DMS 273 (cell line): ENCODE measurements at regions not wholly inside any gene's neighbourhood (a gene's known extent, or its start where the extent isn't known, plus 50 kb on each side); places are given as distances from the start of the nearest gene placed in this dataset.

ENCODE experiments used
- DNase-seq: peaks from one replicate; lab custom pipeline; 2025; ENCODE audit not compliant: unreplicated experiment; lab: John Stamatoyannopoulos, UW

GRCh38 chr9:118029425-118029824 lies 325.2 kb downstream of the TLR4 start:
- no peak for DNase-seq

DNA sequence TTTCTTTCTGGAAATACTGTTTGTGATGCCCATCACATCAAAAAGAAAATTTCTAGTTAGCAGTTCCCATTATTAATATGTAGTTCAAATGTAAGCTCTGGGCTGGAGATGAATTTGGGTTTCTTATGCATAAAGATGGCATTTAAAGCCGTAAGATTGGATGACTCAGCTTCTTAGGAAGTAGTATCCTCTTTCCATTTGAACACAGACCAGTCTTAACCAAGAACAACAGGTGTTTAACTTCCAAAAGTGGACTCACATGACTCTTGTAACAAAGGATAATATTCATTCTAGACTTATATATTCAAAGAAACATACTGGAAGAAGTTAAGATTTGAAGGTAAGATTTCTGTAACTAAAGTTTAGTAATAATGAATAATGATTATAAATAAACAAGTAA lies 330.5 kb downstream of the TLR4 start:
- DNase-seq = no peak

GRCh38 chr9:118038713-118039112 lies 334.5 kb downstream of the TLR4 start:
- peak; percentile 14 for DNase-seq

DNA sequence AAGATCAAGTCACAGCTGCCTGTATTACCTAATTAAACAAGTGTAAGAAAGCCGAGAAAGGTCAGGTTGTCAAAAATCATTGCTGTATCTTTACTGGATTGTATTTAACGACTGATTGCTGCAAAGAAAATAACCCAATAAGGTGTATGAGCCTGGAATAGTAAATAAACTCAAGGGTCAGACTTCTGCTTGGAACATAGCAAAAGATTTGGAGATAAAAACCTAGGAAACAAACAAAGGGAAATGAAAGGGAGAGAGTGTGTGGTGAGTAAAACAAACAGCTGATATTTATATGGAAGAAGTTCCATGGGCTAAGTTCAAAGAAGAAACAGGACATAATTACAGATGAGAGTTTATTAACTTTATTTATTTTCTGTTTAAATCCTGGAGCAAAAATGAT lies 354.0 kb downstream of the TLR4 start:
- DNase-seq = no peak

- peak; percentile 66 for DNase-seq
Measured at GRCh38 chr9:118059484-118060278, 355.5 kb downstream of the TLR4 start.

GRCh38 chr9:118083161-118083560 lies 379.0 kb downstream of the TLR4 start:
- DNase-seq = no peak

DNA sequence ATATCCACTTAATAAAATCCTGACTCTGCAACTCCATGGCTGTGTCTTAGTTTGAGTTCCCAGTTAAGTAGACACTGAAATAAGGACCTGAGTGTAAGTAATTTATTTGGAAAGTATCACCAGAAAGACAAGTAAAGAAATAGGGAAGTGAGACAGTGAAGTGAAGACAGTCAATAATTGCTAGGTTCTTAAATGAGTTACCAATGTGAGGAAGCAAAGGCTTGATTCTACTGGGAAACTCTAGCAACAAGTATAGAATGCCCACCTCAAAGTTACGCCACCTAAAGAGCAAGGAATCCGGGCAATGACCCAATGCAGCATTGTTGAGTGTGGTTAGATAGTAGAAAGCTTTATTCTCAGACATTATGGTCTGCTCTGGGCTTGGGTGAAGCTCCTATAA lies 383.9 kb downstream of the TLR4 start:
- DNase-seq = no peak

- DNase-seq = no peak
Measured at GRCh38 chr9:118091226-118091625, 387.0 kb downstream of the TLR4 start.

GRCh38 chr9:118091711-118092500 lies 387.7 kb downstream of the TLR4 start:
- no peak for DNase-seq

DNA sequence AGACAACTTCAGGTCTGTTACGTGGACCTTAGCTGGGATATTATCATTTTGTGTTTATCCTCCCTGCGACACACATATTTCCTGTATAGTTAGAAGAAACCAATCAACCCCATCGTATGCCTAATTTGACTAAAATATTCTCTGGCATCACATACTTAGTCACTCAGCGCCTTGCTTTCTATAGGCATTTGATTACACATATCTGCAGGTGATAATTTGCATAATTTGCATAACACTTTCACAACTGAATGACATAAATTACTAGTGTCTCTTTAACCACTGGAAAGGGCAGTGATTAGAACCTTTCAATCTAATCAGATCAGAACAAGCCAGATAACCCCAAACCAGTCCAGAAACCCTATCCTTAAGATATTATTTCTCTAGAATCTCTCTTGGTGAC lies 390.2 kb downstream of the TLR4 start:
- DNase-seq = no peak

GRCh38 chr9:118100529-118101419 lies 396.6 kb downstream of the TLR4 start:
- DNase-seq = no peak

DNA sequence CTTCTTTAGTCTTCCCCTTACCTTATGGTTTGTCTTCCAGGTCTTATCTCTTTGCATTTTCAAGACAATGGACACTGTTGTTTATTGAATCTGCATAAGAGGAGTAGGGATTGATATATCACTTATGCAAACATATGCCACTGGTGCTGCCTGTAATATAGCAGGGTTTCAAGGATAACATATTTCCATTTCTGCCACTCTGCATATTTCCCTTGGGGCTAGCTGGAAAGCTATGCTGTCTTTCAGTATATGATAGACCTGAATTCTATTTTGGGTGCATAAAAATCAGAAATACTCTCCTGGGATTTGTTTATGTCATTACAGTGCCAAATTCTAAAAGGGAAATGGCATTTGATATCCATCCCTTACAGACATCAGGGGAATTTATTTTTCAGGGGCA lies 400.2 kb downstream of the TLR4 start:
- DNase-seq = peak; percentile 1

DNA sequence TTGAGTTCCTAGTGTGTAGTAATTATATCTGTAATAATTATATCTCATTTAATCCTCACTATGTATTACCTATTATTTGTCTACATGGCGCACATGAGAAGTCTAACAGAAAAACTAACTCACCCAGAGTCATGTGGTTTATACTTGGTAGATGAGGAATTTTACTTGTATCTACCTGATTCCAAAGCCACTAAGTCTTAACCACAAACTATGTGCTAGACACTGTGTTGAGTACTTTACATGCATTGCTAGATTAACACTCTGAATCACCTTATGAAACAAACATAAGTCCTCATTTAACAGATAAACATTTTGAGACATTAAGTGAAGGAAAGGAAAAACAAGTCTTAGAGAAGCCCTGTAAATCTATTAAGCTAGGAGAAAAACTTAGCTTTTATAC lies 404.8 kb downstream of the TLR4 start:
- DNase-seq = no peak

- no peak for DNase-seq
Measured at GRCh38 chr9:118109542-118109941, 405.3 kb downstream of the TLR4 start.

- no peak for DNase-seq
Measured at GRCh38 chr9:118121361-118121760, 417.2 kb downstream of the TLR4 start.

GRCh38 chr9:118128313-118128712 lies 424.1 kb downstream of the TLR4 start:
- no peak for DNase-seq

DNA sequence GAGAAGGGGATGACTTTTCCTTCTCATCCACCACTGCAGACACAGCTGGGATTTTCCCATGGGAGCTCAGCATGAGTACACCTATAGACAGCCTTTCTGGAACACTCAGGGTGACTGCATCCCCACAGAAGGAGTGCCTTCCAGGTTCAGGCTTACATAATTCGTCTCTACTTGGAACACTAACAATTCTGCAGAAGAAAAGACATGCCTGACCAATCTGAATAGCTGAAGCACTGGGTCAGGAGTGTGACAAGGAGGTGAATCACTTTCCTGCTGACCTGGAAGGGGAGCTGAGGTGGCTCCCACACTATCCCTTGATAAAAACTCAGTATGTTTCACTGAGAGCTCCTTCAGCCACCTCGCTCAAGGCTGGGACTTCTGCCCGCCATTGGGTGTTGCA lies 425.3 kb downstream of the TLR4 start:
- DNase-seq = no peak

- DNase-seq = no peak
Measured at GRCh38 chr9:118148990-118149389, 444.8 kb downstream of the TLR4 start.

DNA sequence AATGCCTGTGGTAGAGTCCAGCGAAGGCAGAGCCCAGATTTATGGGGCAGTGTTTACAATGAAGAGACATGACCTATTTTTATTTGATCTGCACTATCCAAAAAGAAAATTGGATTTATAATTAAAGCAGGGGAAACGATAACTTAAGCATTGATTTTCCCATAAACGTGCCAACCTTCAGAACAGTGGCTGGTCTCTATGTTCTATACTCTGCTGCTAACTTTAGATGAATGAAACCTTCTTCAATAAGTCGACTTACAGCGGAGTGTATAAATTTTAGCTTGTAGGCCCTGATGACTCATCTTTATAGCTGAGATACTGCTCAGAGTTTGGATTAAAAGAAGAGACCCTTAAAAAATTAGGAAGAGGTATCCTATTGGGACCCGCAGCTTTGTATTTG lies 452.6 kb downstream of the TLR4 start:
- DNase-seq = no peak

GRCh38 chr9:118162716-118163115 lies 458.5 kb downstream of the TLR4 start:
- no peak for DNase-seq

DNA sequence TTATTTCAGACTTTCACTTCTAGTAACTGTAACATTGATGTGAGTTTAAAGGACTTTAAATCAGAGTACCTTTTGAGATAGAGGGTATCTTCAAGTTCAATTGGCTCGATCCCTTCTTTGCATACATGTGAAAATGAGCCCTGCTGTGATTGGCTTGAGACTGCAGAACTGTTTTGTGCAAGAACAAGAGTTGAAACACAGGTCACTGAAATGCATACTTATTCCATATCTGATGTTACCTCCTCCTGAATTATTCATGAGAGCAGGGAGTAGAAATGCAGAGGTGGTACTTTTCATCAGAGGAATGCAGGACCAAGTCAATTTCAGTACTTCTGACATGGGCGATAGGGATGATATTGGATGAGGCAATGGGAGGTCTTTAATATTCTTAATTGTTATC lies 459.5 kb downstream of the TLR4 start:
- DNase-seq = no peak
